H1 (cell line): ENCODE measurements at regions not wholly inside any gene's neighbourhood (a gene's known extent, or its start where the extent isn't known, plus 50 kb on each side); places are given as distances from the start of the nearest gene placed in this dataset.

Experiments used
- CTCF ChIA-PET: fragments of 300-600 bp; sonication (Branson Sonifier 250); formaldehyde crosslinking; loops from one replicate; lab custom pipeline; 2021; ENCODE audit not compliant: partially characterized antibody; lab: Charles Lee
- POLR2A ChIA-PET: fragments of 300-600 bp; sonication (Branson Sonifier 250); formaldehyde crosslinking; loops from one replicate; lab custom pipeline; 2021; ENCODE audit warnings: inconsistent platforms; ENCODE audit not compliant: partially characterized antibody; lab: Charles Lee
- DNase-seq, 2 experiments: peaks; one replicate each; pipeline versions ENCODE4 v3.0.0 to v3.0.0-alpha.2; 2010 to 2022; ENCODE audit warnings: low spot score in 2 of 2, low read depth in 1 of 2, mixed read lengths in 1 of 2
- FAIRE-seq: peaks from 2 replicates; lab custom pipeline; 2011; peaks lifted over from hg19 to GRCh38; lab: Jason Lieb, UNC
- H2AFZ ChIP-seq: 2 replicates; pipeline ENCODE4 v1.8.1; 2012; ENCODE audit warnings: low read length, inconsistent platforms
- H2AK5ac ChIP-seq: 2 replicates; pipeline ENCODE4 v1.6.1; 2013; ENCODE audit warnings: low read depth, low read length
- H2BK120ac ChIP-seq: replicated peaks from 2 replicates; pipeline ENCODE3; 2013; ENCODE audit warnings: low read depth, low read length, inconsistent platforms
- H2BK12ac ChIP-seq: 2 replicates; pipeline ENCODE4 v1.6.1; 2013; ENCODE audit warnings: low read depth, low read length
- H2BK15ac ChIP-seq: 2 replicates; pipeline ENCODE4 v1.6.1; 2013; ENCODE audit warnings: low read length
- H2BK20ac ChIP-seq: 2 replicates; pipeline ENCODE4 v1.6.1; 2013; ENCODE audit warnings: low read length
- H2BK5ac ChIP-seq: 2 replicates; pipeline ENCODE4 v1.6.1; 2013; ENCODE audit warnings: low read depth, low read length
- H3K14ac ChIP-seq: 2 replicates; pipeline ENCODE4 v1.6.1; 2013; ENCODE audit warnings: inconsistent platforms; ENCODE audit not compliant: insufficient read length
- H3K18ac ChIP-seq: 2 replicates; pipeline ENCODE4 v1.6.1; 2013; ENCODE audit warnings: low read length; ENCODE audit errors: extremely low read depth
- H3K23ac ChIP-seq: 2 replicates; pipeline ENCODE4 v1.6.1; 2013; ENCODE audit warnings: inconsistent platforms; ENCODE audit not compliant: insufficient read length
- H3K23me2 ChIP-seq: 2 replicates; pipeline ENCODE4 v1.6.1; 2013; ENCODE audit warnings: low read depth, low read length
- H3K27ac ChIP-seq: 2 replicates; pipeline ENCODE4 v1.6.1; 2011; ENCODE audit warnings: low read depth, low read length, inconsistent platforms
- H3K27me3 ChIP-seq, 4 experiments: replicated peaks in 1 of 4; 1 replicate in 1 of 4; 2 replicates in 3 of 4; pipeline versions ENCODE4 v1.6.1 to v1.8.1; 2011 to 2013; ENCODE audit warnings: low read length in 3 of 4, mild to moderate bottlenecking in 3 of 4, inconsistent platforms in 2 of 4, mixed read lengths in 2 of 4, moderate library complexity in 1 of 4; ENCODE audit not compliant: control insufficient read depth in 3 of 4, insufficient read depth in 3 of 4; ENCODE audit errors: extremely low read depth in 1 of 4
- H3K36me3 ChIP-seq, 4 experiments: 2 replicates each; pipeline versions ENCODE4 v1.6.1 to v1.8.1; 2011 to 2013; ENCODE audit warnings: mild to moderate bottlenecking in 4 of 4, low read length in 3 of 4, moderate library complexity in 2 of 4, control low read depth in 1 of 4, inconsistent platforms in 1 of 4; ENCODE audit not compliant: insufficient read depth in 4 of 4, control insufficient read depth in 2 of 4
- H3K4ac ChIP-seq: replicated peaks from 2 replicates; pipeline ENCODE3; 2013; ENCODE audit warnings: low read length, low read depth, mixed read lengths, inconsistent platforms; ENCODE audit not compliant: insufficient read length
- H3K4me1 ChIP-seq, 4 experiments: replicated peaks in 1 of 4; 1 replicate in 1 of 4; 2 replicates in 3 of 4; pipeline versions ENCODE4 v1.6.1 to v1.8.1; 2011 to 2013; ENCODE audit warnings: low read length in 3 of 4, inconsistent platforms in 2 of 4, mixed read lengths in 1 of 4; ENCODE audit not compliant: insufficient read depth in 4 of 4, control insufficient read depth in 3 of 4
- H3K4me2 ChIP-seq, 2 experiments: 2 replicates each; pipeline versions ENCODE4 v1.6.1 to v1.8.1; 2011 to 2013; ENCODE audit warnings: low read depth in 2 of 2, low read length in 2 of 2, control low read depth in 1 of 2, inconsistent platforms in 1 of 2, mild to moderate bottlenecking in 1 of 2; ENCODE audit not compliant: insufficient read depth in 1 of 2
- H3K4me3 ChIP-seq, 4 experiments: fragments of 200-600, 300-600 bp in 1 of 4; sonication (generic), shearing (Covaris generic), sonication (Bioruptor Twin) in 1 of 4; 2 replicates each; pipeline versions ENCODE4 v1.5.1 to v1.8.1; 2011 to 2016; ENCODE audit warnings: low read length in 4 of 4, low read depth in 3 of 4, control low read depth in 2 of 4, inconsistent platforms in 2 of 4, mild to moderate bottlenecking in 2 of 4, mixed read lengths in 1 of 4, moderate library complexity in 1 of 4; ENCODE audit not compliant: insufficient read depth in 2 of 4; ENCODE audit errors: extremely low read depth in 1 of 4
- H3K56ac ChIP-seq: replicated peaks from 2 replicates; pipeline ENCODE3; 2013; ENCODE audit warnings: low read depth, mild to moderate bottlenecking, mixed read lengths, low read length, inconsistent platforms; ENCODE audit not compliant: insufficient read length
- H3K79me1 ChIP-seq: 2 replicates; pipeline ENCODE4 v1.6.1; 2013; ENCODE audit warnings: low read depth, low read length, control low read depth
- H3K79me2 ChIP-seq, 2 experiments: 2 replicates each; pipeline versions ENCODE4 v1.6.1 to v1.8.1; 2012 to 2013; ENCODE audit warnings: low read length in 2 of 2, mild to moderate bottlenecking in 2 of 2, inconsistent platforms in 1 of 2; ENCODE audit not compliant: insufficient read depth in 2 of 2, control insufficient read depth in 1 of 2
- H3K9ac ChIP-seq, 4 experiments: replicated peaks in 1 of 4; 1 replicate in 1 of 4; 2 replicates in 3 of 4; pipeline versions ENCODE4 v1.6.1 to v1.8.1; 2011 to 2013; ENCODE audit warnings: low read depth in 3 of 4, low read length in 3 of 4, control low read depth in 2 of 4, mild to moderate bottlenecking in 2 of 4, moderate library complexity in 2 of 4, inconsistent platforms in 1 of 4; ENCODE audit errors: extremely low read depth in 1 of 4
- H3K9me3 ChIP-seq, 2 experiments: 2 replicates each; pipeline versions ENCODE4 v1.6.1 to v1.8.1; 2012 to 2013; ENCODE audit warnings: mild to moderate bottlenecking in 2 of 2, moderate library complexity in 2 of 2, control low read depth in 1 of 2, inconsistent platforms in 1 of 2, low read depth in 1 of 2, low read length in 1 of 2, mixed read lengths in 1 of 2; ENCODE audit not compliant: insufficient read depth in 2 of 2
- H4K20me1 ChIP-seq, 2 experiments: replicated peaks in 1 of 2; 2 replicates each; pipeline versions ENCODE3 to v1.8.1; 2011 to 2013; ENCODE audit warnings: inconsistent platforms in 2 of 2, low read length in 2 of 2, mild to moderate bottlenecking in 1 of 2; ENCODE audit not compliant: insufficient read depth in 2 of 2, control insufficient read depth in 1 of 2
- H4K5ac ChIP-seq: 2 replicates; pipeline ENCODE4 v1.6.1; 2013; ENCODE audit warnings: low read length, low read depth, mixed read lengths, inconsistent platforms; ENCODE audit not compliant: insufficient read length
- H4K8ac ChIP-seq: 2 replicates; pipeline ENCODE4 v1.8.0; 2013; ENCODE audit warnings: mild to moderate bottlenecking, moderate library complexity, low read length, inconsistent platforms; ENCODE audit not compliant: insufficient read depth; ENCODE audit errors: extremely low read depth
- H4K91ac ChIP-seq: replicated peaks from 2 replicates; pipeline ENCODE3; 2013; ENCODE audit warnings: low read length, mixed read lengths, inconsistent platforms; ENCODE audit not compliant: insufficient read length
- CBX5 ChIP-seq: fragments of 300-800, 300-1000 bp; sonication (generic); IDR thresholded peaks from 2 replicates; pipeline ENCODE4 v1.7.1; 2016; ENCODE audit warnings: antibody characterized with exemption, low read length, low read depth
- HDAC6 ChIP-seq: IDR thresholded peaks from one replicate; pipeline ENCODE4 v1.7.1; 2012; ENCODE audit warnings: low read depth, mild to moderate bottlenecking, inconsistent platforms, low read length, moderate library complexity
- NRF1 ChIP-seq: IDR thresholded peaks from 2 replicates; pipeline ENCODE4 v1.6.1; 2011; ENCODE audit warnings: mild to moderate bottlenecking, low read depth, low read length, improper control_type of control experiment
- WGBS, 2 experiments: shearing (Covaris generic) in 1 of 2; methylation state at CpG; one replicate each; pipeline versions ENCODE4 v1.1.6 to v1.1.7; 2013 to 2015; ENCODE audit warnings: low lambda C conversion rate in 2 of 2, mixed read lengths in 2 of 2, inconsistent platforms in 1 of 2, low coverage in 1 of 2, missing lambda C conversion rate in 1 of 2; ENCODE audit not compliant: insufficient replicate concordance in 2 of 2, insufficient coverage in 1 of 2, insufficient read length in 1 of 2; ENCODE audit errors: extremely low coverage in 1 of 2, missing lambda C conversion rate in 1 of 2; 5-methylcytosine and 5-hydroxymethylcytosine counted together

DNA sequence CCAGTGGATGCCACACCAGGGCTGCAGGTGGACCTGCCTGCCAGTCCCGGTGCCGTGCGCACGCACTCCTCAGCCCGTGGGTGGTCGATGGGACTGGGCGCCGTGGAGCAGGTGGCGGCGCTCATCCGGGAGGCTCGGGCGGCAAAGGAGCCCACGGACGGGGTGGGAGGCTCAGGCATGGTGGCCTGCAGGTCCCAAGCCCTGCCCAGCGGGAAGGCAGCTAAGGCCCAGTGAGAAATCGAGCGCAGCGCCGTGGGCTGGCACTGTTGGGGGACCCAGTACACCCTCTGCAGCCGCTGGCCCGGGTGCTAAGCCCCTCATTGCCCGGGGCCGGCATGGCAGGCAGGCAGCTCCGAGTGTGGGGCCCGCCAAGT, 1171.8 kb upstream of the B3GALT2 start:
- Histone ChIP-seq H3K9ac (no peak overlapping the region), H3K79me1 (no peaks in the 10 kb centered on the region), H4K8ac (no peak overlapping the region), H3K27me3 (no peaks in the 10 kb centered on the region), H2BK15ac (no peak overlapping the region), H2BK120ac (no peak overlapping the region), H3K36me3 (no peaks in the 10 kb centered on the region), H3K27ac (no peak overlapping the region), H3K14ac (no peak overlapping the region), H3K4me2 (no peak overlapping the region), H2BK12ac (no peak overlapping the region), H3K23me2 (no peaks in the 10 kb centered on the region), H3K23ac (no peak overlapping the region), H2AFZ (no peak overlapping the region), H3K4me1 (no peaks in the 10 kb centered on the region), H4K20me1 (no peaks in the 10 kb centered on the region), H3K9me3 (no peaks in the 10 kb centered on the region; a peak in 1 of 4 replicates), H2BK5ac (no peak overlapping the region), H4K91ac (no peak overlapping the region), H3K79me2 (no peaks in the 10 kb centered on the region), H3K4me3 (no peak overlapping the region), H2BK20ac (no peak overlapping the region), H3K4ac (no peak overlapping the region), H2AK5ac (no peak overlapping the region), H4K5ac (no peak overlapping the region), H3K18ac (no peak overlapping the region), H3K56ac (no peak overlapping the region)
- ChIA-PET POLR2A (no interaction called here), CTCF (interaction anchor here (1.0 kb wide), 1 partner anchor 15 kb away, joined by 3 read pairs; no protein-coding TSS in a partner anchor)
- FAIRE-seq: no peak
- 94% methylated on average over 18 of the region's 26 CpGs; no CpG with 5 or more reads in 1 of the 2 experiments for WGBS, 2 experiments
- TF ChIP-seq NRF1 (no peak), CBX5 (no peak), HDAC6 (no peak)
- no peak for DNase-seq
